GM04504 (cell line): ENCODE measurements at regions not wholly inside any gene's neighbourhood (a gene's known extent, or its start where the extent isn't known, plus 50 kb on each side); places are given as distances from the start of the nearest gene placed in this dataset.

Experiments used
- DNase-seq: peaks from one replicate; pipeline ENCODE4 v3.0.0-alpha.2; 2012; ENCODE audit warnings: low read depth

GRCh38 chr11:115081972-115082371 is 403.6 kb downstream of the NXPE2 start:
- DNase-seq = no peak

- DNase-seq = no peak
Measured at GRCh38 chr11:115083144-115083806, 404.9 kb downstream of the NXPE2 start.

- no peak for DNase-seq
Measured at GRCh38 chr11:115084231-115084630, 405.9 kb downstream of the NXPE2 start.

GRCh38 chr11:115085461-115086210 is 407.3 kb downstream of the NXPE2 start:
- DNase-seq = no peak

GRCh38 chr11:115087791-115088190 is 409.5 kb downstream of the NXPE2 start:
- DNase-seq = no peak

- no peak for DNase-seq
Measured at GRCh38 chr11:115092516-115092915, 411.7 kb downstream of the CADM1 start.

GRCh38 chr11:115097796-115098408 is 406.3 kb downstream of the CADM1 start:
- DNase-seq = no peak

- DNase-seq = no peak
Measured at GRCh38 chr11:115100706-115101105, 403.5 kb downstream of the CADM1 start.

- DNase-seq = no peak
Measured at GRCh38 chr11:115103921-115104320, 400.3 kb downstream of the CADM1 start.

- DNase-seq = no peak
Measured at GRCh38 chr11:115104851-115105453, 399.3 kb downstream of the CADM1 start.

- no peak for DNase-seq
Measured at GRCh38 chr11:115111066-115111465, 393.1 kb downstream of the CADM1 start.

GRCh38 chr11:115112754-115113153 is 391.5 kb downstream of the CADM1 start:
- no peak for DNase-seq

- no peak for DNase-seq
Measured at GRCh38 chr11:115117956-115118493, 386.2 kb downstream of the CADM1 start.

GRCh38 chr11:115119146-115119545 is 385.1 kb downstream of the CADM1 start:
- no peak for DNase-seq
